ENCODE measurements at regions not wholly inside any gene's neighbourhood (a gene's known extent, or its start where the extent isn't known, plus 50 kb on each side); places are given as distances from the start of the nearest gene placed in this dataset.

GRCh38 chr2:137837830-137838229 is 126.4 kb upstream of the HNMT start:
- TF ChIP-seq CTCF (conservative IDR thresholded peaks at IDR 0.05 in 1 of 2, IDR thresholded peaks at IDR 0.05 in 1 of 2; ENCODE audit: low read depth in 1 of 2, low read length in 2 of 2) (no peak), EZH2 (IDR thresholded peaks at IDR 0.05; ENCODE audit: low read length, missing control alignments) (no peak)
